SK-MEL-5 (cell line): ENCODE measurements at regions not wholly inside any gene's neighbourhood (a gene's known extent, or its start where the extent isn't known, plus 50 kb on each side); places are given as distances from the start of the nearest gene placed in this dataset.
A peak's percentile ranks its signal among the peaks of the same experiment; 100 is the strongest.
"Not testable (repeated sequence)": the region's sequence is repeated elsewhere in the genome, so short reads cannot be mapped to it uniquely, and the experiment has no call there.

Experiments used
- DNase-seq: peaks from one replicate; pipeline ENCODE4 v3.0.0-alpha.2; 2016; ENCODE audit warnings: low read depth, low spot score
- in situ Hi-C: cut with HindIII; loops from 2 replicates; pipeline ENCODE4 v1.10.0; 2016; ENCODE audit warnings: low sequenced_read_pairs, high pct_unique_total_duplicates, low pct_unique_long_range_greater_than_20kb

- DNase-seq = no peak
- in situ Hi-C loops = no loop called here
Measured at GRCh38 chr5:159508344-159508743, 178.1 kb upstream of the IL12B start.

DNA sequence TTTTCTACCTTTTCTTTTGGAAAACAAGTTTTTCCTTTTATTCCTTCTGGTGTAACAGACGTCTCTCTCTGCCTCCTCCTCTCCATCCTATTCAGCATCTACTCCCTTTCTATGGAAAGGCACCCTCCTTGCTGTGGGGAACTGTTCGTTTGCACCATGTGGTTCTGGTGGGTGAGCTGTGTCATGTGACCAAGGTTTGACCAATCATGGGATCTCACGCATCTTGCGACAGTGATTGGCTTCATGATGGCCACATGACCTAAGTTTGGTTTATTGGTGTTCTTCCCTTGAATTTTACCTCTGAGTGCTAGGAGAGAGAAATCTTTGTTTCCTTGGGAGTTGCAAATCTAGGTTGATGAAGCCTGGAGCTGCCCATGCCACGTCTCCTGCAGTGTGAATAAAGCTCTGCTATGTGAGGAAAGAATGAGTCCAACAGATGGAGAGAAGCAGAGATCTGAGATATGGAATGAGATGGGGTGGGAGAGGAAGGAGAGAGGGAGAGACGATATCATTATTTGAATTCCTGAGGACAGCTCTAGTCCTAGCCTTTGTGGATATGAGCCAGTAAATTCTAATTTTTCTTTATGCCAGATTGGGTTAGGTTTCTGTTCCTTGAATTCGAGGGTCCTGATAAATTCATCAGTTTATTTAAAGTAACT, 178.8 kb upstream of the IL12B start:
- DNase-seq = no peak
- in situ Hi-C loops = no loop called here

- in situ Hi-C loops = no loop called here
- no peak for DNase-seq
Measured at GRCh38 chr5:159510282-159510681, 180.0 kb upstream of the IL12B start.

DNA sequence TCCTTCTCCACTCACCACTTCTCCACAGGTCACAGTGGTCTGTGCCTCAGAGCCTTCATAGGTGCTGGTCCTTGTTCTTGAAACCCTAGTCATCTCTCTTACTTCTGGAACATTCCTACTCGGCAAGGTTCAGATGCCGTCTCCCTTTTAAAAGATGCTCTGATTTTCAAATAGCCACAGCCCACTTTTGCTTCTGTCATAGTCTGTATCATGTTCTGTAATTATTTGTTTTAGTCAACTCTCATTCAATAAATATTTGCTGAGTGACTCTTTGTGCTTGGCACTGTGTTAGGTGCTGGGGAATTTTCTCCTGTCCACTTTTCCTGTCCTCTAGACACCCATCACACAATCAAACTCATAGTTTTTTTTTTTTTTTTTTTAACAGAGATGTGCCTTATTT, 181.3 kb upstream of the IL12B start:
- in situ Hi-C loops = no loop called here
- DNase-seq = no peak

DNA sequence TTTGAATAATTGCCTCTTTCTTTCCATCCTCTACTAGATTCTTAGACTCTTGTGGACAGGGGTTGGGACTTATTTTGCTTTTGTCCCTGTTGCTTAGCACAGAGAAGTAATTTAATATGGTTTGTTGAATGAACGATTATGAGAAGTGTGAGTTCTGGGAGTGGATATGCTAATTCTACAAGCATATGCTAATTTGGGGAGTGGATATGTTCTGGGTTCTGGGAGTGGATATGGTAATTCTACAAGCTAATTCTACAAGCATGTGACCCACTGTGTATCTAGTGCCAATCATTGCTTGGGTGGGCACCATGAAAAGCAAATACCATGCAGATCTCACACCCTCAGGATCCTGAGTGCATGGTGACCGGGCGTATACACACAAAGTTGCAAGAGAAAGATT, 181.8 kb upstream of the IL12B start:
- DNase-seq = no peak
- in situ Hi-C loops = no loop called here

DNA sequence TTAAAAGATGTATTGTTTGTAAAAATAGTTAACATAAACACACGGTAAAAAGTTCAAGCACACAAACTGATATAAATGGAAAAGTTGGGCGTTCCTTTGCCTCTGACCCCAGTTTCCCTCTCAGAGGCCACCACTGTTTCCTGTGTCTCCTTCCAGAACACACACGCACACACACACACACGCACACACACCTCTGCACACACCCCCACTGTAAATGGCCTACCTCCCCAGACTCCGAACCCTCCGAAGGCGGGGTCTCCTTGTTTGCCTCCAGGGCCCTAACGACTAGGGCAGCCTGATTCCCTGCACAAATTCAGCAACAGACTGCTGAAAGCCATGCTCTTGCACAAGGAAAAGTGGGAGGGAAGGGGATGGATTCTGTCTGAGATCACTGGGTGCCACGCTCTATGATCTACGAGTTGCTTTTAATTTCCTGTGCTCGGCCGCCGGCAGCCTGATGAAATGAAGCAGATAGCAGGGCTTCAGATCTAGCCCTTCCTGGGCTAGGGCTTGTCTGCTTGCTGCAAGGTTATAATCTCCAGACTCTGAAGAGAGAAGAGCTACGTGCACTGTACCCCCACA, 184.0 kb upstream of the IL12B start:
- no peak for DNase-seq
- in situ Hi-C loops = no loop called here

DNA sequence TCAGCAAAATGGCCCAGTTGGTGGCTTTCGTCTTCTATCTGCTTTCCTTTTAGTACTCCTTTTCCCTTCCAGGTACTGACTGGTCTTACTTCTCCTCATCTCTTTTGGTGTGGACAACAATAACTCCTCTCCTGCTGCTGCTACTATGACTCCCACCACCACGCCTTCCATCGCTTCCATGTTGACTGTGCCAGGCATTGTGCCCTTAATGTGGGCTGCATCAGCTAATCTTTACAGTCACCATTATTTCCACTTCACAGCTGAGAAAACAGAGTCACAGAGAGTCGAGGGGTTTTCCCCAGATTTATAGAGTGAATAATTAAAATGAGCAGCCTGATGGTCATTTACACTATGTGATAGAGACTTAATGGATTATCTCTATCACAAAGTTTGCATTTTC, 184.9 kb upstream of the IL12B start:
- no peak for DNase-seq
- in situ Hi-C loops = no loop called here

DNA sequence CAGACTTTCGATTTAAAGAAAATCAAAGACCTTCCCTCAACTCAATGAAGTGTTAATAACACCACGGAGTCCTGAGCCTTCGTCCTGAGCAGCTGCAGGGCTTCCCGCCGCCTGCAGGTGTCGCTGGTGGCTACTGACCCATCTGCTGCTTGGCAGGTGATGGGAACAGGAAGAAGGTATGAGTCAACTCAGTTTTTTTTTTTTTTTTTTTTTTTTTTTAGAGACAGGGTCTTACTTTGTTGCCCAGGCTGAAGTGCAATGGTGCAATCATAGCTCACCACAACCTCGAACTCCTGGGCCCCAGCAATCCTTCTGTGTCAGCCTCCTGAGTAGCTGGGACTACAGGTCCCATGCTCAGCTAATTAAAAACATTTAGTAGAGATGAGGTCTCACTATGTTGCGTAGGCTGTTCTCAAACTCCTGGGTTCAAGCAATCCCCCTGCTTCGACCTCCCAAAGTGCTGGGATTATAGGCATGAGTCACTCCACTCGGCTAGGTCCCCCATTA, 185.7 kb upstream of the IL12B start:
- in situ Hi-C loops = no loop called here
- peak; percentile 75 for DNase-seq

- no peak for DNase-seq
- in situ Hi-C loops = no loop called here
Measured at GRCh38 chr5:159518371-159518770, 188.1 kb upstream of the IL12B start.

GRCh38 chr5:159519365-159519764, 189.1 kb upstream of the IL12B start:
- in situ Hi-C loops = no loop called here
- no peak for DNase-seq

DNA sequence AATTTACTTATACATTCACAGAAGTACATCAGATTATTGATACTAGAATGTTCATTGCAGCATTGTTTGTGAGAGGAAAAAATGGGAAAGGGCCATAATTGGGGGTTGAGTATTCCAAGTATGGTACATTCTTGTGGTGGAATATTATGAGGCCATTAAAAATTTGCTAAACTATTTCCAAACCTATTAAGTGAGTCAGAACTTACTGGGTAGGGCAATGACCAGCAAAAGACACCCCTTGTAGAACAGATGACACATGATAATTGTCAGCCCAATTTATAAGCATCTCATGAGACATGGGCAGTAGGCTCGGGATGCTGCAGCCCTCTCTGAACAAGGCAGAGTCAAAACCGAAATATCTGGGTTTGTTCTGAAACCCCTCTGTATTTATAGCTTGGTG, 192.6 kb upstream of the IL12B start:
- DNase-seq = no peak
- in situ Hi-C loops = no loop called here

GRCh38 chr5:159524279-159524678, 194.0 kb upstream of the IL12B start:
- DNase-seq, in situ Hi-C loops: not testable (repeated sequence)

DNA sequence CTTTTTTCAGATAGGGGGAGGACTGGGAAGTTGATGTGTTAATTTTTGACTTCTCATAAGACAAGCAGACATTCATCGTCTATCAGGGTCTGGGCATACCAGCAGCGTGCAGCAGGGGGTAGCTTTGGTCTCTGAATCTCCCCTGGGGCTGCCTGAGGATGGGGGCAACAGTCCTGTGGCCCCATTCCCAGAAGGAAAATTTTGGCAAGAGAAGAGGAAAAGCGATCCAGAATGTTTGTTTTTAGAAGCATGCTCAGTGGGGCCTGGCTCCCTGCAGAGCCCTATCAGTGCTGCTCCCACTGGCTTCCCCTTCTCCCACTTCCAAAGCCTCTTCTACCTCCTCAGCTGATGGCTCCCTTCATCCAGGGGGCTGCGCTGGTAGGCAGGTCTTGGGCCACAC, 194.8 kb upstream of the IL12B start:
- peak; percentile 7 for DNase-seq
- in situ Hi-C loops = no loop called here

GRCh38 chr5:159527546-159528254, 197.4 kb upstream of the IL12B start:
- peak; percentile 97 for DNase-seq
- in situ Hi-C loops = no loop called here

GRCh38 chr5:159531554-159532105, 201.3 kb upstream of the IL12B start:
- DNase-seq = peak; percentile 16
- in situ Hi-C loops = no loop called here

DNA sequence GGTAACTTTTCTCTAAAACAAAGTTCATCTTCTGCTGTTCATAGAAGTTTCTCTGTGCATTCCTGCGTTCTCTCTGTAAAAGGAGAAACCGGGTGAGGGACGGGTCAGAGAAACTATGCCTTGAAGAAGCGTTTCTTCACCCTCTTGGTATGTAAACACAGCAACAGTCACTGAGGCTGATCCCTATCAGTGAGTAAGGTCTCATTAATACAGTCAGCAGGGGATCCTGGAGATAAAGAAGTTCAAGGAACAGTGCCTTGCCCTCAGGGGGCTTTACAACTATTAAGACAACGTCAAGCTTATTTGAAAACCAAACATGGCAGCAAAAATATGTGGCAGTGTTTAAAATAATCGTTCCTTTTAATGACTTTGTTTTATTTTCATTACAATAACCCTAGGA, 202.9 kb upstream of the IL12B start:
- in situ Hi-C loops = no loop called here
- DNase-seq = no peak

- in situ Hi-C loops = no loop called here
Measured at GRCh38 chr5:159536166-159536565, 205.9 kb upstream of the IL12B start.

GRCh38 chr5:159536646-159537045, 206.4 kb upstream of the IL12B start:
- in situ Hi-C loops = no loop called here
- DNase-seq = peak; percentile 4

More at GRCh38 chr5:159536166-159536565, 205.9 kb upstream of the IL12B start:
- DNase-seq = peak; percentile 58

DNA sequence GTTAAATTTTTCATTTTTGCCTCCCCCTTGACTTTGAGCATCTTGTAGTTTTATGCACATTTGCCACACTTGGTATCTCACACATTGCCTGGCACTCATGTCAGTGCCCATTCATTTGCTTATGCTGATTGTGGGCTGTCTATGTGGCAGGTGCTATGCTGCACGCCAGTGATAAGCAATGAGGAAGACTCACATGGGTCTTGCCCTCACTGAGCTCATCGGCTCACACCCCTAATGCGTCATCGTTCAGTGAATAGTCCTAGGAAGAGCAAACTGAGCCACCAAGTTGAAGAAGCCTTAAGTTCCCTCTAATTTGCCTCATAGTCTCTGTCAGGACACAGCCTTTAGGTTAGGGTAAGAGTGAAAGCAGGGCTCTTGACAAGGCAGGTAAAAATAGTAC, 209.4 kb upstream of the IL12B start:
- in situ Hi-C loops = no loop called here
- no peak for DNase-seq
